Muscle of arm (tissue), 1 donor: ENCODE measurements at regions not wholly inside any gene's neighbourhood (a gene's known extent, or its start where the extent isn't known, plus 50 kb on each side); places are given as distances from the start of the nearest gene placed in this dataset.
"Not testable (repeated sequence)": the region's sequence is repeated elsewhere in the genome, so short reads cannot be mapped to it uniquely, and the experiment has no call there.

Source experiments
- DNase-seq: peaks from one replicate; pipeline ENCODE4 v3.0.0-alpha.2; 2013

GRCh38 chr10:78210976-78211375 lies 177.3 kb downstream of the RPS24 start:
- DNase-seq = no peak

DNA sequence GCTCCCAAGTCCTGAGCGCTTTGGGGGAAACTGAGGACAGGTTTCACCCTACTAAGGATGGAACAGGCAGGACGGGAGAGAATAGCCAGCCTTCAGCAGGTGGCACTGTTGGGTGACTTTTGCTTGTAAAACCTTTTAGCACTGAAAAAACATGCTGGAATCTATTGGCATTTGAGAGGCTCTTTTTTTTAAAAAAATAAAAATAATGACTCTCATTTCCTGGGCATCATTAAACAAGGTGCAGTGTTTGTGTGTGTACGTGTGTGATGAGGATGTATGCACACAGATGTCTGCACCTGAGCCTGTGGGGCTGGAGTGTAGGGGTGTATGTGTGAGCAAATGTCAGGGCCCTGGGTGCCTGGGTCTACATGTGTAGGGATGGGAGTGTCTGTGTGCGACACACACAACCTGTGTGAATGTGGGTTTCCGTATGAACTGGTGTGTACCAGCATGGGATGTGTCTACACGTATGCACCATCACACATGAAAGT lies 177.9 kb downstream of the RPS24 start:
- peak; percentile 53 for DNase-seq

DNA sequence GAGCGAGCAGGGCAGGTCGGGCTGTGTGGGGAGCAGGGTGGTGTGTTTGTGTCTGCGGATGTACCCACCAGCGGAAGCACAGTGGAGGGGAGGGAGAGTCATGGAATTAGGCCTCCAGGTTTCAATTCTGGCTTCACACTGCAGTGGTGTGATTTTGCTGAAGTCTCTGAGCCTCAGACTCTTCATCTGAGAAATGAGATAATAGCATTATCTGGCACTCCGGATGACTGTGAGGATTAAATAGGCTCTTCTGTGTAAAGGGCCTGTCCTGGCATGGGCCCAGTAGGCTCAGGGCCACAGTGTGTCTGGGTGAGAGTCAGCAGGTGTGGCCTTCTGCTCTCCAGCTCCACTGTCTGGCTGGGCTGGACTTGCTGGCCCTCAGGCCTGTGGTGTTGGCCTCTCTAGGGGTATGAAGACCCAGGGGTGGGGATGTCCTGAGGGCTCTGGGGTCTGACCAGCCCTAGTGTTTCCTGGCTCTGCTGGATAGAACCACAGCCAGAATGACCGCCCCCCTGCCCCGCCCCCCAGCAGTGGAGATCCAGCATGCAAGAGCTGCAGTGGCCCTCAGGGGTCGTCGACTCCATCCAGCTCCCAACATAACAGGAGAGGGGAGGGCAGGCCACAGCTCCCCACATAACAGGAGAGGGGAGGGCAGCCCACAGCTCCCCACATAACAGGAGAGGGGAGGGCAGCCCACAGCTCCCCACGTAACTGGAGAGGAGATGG lies 178.6 kb downstream of the RPS24 start:
- DNase-seq = peak; percentile 47

GRCh38 chr10:78212786-78213175 lies 179.1 kb downstream of the RPS24 start:
- DNase-seq = no peak

DNA sequence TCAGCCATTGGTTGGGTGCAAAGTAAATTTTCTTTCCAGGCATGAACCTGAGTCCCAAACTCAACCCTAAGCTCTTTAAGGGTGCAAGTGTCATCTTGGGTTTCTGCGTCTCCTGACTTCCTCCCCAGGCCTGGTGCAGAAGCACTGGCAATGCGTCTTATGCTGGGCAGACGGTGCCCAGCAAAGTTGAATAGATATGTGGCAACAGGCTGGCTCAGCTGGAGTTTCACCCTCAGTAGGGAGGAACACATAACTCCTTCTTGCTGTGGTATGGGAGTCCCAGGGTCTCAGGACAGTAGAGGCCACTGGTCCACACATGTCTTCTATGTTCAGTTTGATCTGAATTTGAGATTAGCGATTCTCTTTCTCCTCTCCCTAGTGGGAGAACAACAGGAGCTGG lies 181.3 kb downstream of the RPS24 start:
- no peak for DNase-seq

DNA sequence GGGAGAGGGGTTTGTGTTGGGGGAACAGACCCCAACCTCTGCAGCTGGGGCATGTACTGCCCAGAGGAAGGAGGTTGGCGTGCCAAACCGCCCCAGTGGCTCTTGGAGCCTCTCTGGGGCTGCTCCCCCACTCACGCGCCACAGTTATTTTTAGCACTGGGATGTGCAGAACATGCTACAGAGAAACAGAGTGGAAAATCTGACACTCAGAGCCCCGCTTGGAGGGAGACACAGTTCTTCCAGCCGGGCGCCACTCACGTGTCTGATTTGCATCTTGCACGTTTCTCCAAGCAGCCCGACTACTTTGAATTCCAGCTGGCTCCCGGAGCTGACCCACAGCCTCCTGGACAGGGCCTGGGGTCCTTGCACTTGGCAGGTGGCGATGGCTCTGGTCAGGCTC lies 182.0 kb downstream of the RPS24 start:
- DNase-seq = peak; percentile 94

DNA sequence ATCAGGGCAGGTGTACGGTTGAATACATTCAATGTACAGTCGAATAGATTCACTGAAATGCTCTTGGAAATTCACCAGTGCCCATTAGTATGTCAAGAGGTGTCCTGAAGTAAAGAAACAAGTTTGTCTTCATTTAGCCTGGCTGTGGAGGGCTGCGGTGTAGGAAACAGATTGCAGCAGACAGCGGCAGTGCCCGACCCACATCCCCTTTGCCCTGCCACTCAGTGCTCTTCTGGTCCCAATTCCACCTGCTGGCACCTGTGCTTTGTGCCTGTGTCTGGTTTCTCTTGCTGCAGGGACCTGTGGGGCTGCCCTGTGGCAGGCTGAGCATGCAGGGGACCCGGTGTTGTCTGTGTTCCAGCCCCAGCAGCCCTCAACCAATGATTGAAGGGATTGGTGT lies 183.7 kb downstream of the RPS24 start:
- DNase-seq = no peak

- no peak for DNase-seq
Measured at GRCh38 chr10:78218798-78219490, 185.3 kb downstream of the RPS24 start.

DNA sequence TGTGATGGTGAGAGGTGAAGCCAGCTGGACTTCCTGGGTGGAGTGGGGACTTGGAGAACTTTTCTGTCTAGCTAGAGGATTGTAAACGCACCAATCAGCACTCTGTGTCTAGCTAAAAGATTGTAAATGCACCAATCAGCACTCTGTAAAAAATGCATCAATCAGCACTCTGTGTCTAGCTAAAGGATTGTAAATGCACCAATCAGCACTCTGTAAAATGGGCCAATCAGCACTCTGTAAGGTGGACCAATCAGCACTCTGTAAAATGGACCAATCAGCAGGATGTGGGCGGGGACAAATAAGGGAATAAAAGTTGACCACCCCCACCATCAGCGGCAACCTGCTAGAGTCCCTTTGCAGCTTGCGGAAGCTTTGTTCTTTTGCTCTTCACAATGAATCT lies 185.9 kb downstream of the RPS24 start:
- not testable (repeated sequence) for DNase-seq

DNA sequence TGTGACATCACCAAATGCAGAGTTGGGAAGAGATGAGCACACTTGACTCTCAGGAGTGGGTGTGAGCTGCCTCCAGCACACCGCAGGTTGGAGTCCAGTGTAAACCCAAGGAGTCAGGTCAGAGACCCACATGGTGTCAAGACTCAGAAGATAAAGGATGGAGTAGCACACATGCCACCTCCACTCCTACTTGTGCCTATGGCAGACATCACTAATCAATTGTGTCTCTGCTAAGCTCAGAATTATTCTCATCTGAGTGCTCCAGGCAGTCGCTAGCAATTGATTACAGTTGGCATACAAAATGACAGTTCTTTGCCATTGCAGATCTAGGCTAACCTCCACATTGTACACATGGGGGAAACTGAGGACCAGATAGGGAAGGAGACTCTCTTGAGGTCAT lies 187.1 kb downstream of the RPS24 start:
- DNase-seq = no peak

DNA sequence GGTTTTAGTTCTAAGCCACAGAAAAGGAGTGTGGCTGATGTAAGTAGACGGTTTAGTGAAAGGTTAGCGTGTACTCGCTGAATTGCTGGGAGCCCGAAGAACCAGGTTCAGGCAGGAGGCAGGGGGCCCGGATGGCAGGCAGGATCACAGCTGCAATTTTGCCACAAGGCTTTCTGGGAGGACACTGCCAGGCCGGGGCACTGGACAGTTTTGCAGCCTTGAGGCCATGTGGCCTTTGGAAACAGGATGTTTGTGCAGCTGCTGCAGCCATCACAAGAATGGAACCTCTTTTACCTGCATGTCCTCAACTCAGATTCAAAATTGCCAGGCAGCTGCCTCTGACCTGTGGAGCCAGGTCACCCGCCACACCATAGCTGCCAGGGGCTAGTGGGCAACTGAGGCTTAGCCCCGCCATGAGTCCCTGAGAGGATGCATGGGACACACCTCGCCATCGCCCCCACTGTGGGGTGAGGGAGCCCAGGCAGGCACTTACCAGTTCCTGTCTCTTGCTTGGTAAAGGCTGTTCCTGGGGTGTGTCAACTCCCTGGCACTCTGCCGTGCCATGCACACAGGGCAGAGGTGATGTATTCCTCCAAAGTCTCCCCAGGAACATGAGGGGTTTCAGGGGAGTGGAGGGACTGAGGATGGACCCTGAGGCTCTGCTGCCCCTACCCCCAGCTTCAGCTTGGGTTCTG lies 188.6 kb downstream of the RPS24 start:
- no peak for DNase-seq

DNA sequence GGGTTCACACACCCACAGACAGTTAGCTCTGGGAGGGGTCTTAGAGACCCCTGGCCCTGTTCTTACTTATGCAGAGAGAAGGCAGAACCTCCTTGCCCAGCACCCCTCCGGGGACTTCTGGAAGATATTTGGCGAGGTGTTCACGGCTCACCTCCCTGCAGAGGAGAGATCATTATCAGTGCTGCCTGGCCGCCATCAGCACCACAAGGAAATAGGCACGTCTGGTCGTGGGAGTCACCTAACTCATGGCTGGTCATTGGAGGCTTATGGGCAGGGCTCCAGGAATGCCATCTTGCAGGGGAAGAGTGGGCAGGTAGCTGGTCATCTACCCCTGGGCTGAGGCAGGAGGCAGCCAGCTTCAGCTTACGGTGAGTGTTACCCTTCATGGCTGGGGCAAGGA lies 189.4 kb downstream of the RPS24 start:
- DNase-seq = no peak

- DNase-seq = no peak
Measured at GRCh38 chr10:78224602-78225001, 190.9 kb downstream of the RPS24 start.

DNA sequence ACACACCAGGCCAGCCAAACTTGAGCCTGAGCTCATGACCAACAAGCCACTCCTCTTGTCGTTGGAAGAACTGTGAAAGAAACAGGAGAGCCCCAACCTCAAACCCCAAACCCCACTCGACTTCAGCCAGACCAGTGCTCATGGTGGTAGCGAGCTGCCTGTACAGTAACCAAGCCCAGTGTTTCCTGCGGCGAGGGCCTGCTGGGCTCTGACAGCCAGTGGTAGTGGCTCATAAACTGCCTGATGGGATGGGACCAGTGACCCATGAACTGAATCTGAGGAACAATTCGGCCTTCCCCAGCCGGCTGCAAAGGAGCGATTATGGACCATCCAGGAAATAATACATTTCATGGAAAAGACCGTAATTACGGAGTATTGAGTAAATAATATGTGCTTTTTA lies 191.9 kb downstream of the RPS24 start:
- DNase-seq = no peak

DNA sequence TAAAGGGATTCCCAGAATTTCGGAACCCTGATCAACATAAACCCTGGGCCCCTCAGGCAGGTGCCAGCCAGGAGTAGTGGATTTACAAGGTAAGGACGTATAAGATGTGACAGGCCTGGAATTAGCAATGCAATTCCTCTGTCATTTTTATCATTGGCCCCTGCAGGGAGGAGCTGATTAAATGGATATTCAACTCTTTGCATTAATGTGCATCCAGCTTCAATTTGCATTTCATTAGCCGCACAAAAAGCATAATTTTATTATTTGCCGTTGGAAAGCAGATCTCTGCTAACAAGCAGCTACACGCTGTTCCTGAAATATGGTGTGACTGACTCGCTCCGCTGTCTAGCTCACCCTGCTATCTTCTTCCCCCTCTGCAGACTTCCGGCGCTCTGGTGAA lies 195.8 kb downstream of the RPS24 start:
- DNase-seq = no peak

- DNase-seq = no peak
Measured at GRCh38 chr10:78229950-78230675, 196.4 kb downstream of the RPS24 start.

GRCh38 chr10:78231327-78231726 lies 197.7 kb downstream of the RPS24 start:
- DNase-seq = no peak

DNA sequence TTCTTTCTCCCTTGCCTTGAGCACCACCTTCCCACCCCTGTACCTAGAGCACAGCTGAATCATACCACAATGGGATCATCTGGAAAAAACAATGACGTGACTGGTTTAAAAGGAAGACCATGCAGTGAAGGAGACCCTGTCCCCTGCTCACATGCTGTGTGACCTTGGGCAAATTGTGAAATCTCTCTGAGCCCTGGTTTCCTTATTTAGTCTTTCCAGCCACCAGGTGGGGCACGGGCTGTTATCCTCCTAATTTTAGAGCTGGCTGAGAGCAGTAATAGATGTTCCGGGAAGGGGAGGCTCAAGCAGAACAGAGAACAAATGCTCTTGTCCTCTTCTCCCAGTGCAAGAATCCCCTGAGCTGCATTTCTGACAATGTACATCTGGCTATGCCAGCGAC lies 198.3 kb downstream of the RPS24 start:
- peak; percentile 31 for DNase-seq

DNA sequence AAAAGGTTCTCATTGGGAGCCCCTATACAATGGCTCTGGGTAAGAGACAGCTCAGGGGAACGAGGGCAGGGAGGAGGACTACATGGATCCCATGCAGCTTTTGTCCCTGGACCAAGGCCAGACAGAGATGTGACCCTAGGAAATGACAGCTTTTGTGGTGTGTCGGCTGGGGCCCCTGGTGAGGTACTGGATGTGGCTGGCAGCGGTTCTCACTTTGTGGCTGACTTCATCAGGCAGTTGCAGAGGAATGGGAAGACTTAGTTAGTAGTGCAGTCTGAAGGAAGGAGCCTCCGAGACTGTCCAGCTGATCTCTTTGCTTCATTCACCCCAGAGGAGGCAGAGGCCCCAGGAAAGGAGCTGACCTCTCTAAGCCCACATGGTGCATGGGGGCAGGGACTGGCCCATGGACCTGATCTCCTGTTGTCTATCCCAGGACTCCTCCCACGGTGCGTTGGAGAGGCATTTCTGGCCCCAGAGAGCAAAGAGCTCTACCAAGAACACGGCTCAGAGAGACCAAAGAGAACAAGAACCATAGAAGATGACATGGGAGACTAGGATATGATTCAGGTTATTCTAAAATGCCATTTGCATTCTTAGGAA lies 202.9 kb downstream of the RPS24 start:
- no peak for DNase-seq

DNA sequence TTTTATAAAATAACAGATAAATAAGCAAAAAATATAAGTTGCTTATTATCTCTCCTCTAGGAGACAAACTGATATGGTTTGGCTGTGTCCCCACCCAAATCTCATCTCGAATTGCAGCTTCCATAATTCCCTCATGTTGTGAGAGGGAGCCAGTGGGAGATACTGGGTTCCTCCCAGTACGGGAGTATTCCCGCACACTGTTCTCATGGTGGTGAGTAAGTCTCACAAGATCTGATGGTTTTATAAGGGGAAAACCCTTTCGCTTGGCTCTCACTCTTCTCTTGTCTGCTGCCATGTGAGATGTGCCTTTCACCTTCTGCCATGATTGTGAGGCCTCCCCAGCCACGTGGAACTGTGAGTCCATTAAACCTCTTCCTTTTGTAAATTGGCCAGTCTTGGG lies 204.3 kb downstream of the RPS24 start:
- not testable (repeated sequence) for DNase-seq

GRCh38 chr10:78247266-78247665 lies 213.6 kb downstream of the RPS24 start:
- DNase-seq = no peak

- no peak for DNase-seq
Measured at GRCh38 chr10:78247821-78248220, 214.2 kb downstream of the RPS24 start.
